Endothelial cell of umbilical vein (primary cell): ENCODE measurements at regions not wholly inside any gene's neighbourhood (a gene's known extent, or its start where the extent isn't known, plus 50 kb on each side); places are given as distances from the start of the nearest gene placed in this dataset.

Experiments
- BruUV-seq: library from RNA; stranded (reverse); fragments of 400-500 nt; replicated peaks from 2 replicates; lab custom pipeline; 2021; lab: Mats Ljungman, UMichigan
- CTCF ChIA-PET: fragments of 300-600, 350-600 bp; sonication (Branson Sonifier 250); formaldehyde crosslinking; loops from one replicate; lab custom pipeline; 2021; ENCODE audit warnings: antibody characterized with exemption, inconsistent platforms; lab: Charles Lee
- POLR2A ChIA-PET: fragments of 300-600, 350-600 bp; sonication (Branson Sonifier 250); formaldehyde crosslinking; loops from one replicate; lab custom pipeline; 2021; ENCODE audit warnings: antibody characterized with exemption, inconsistent platforms; lab: Charles Lee
- DNase-seq: peaks from one replicate; pipeline ENCODE4 v3.0.0-alpha.2; 2011; ENCODE audit warnings: low read depth, low spot score
- FAIRE-seq: peaks from 2 replicates; lab custom pipeline; 2011; peaks lifted over from hg19 to GRCh38; lab: Jason Lieb, UNC
- H2AFZ ChIP-seq: 2 replicates; pipeline ENCODE4 v1.6.0; 2012; ENCODE audit warnings: low read depth, low read length, control low read depth, inconsistent platforms
- H3K27ac ChIP-seq: 2 replicates; pipeline ENCODE4 v1.5.1; 2011; ENCODE audit warnings: low read depth, mild to moderate bottlenecking, control low read depth, low read length, moderate library complexity; ENCODE audit not compliant: insufficient read depth
- H3K27me3 ChIP-seq, 2 experiments: 2 replicates each; pipeline versions ENCODE4 v1.6.0 to v1.6.1; 2011; ENCODE audit warnings: low read length in 2 of 2, mixed read lengths in 1 of 2; ENCODE audit not compliant: control insufficient read depth in 2 of 2, insufficient read depth in 2 of 2
- H3K36me3 ChIP-seq, 2 experiments: 2 replicates in 1 of 2; 3 replicates in 1 of 2; pipeline ENCODE4 v1.5.1; 2011; ENCODE audit warnings: low read length in 2 of 2, mild to moderate bottlenecking in 1 of 2, moderate library complexity in 1 of 2; ENCODE audit not compliant: control insufficient read depth in 2 of 2, insufficient read depth in 2 of 2; ENCODE audit errors: extremely low read depth in 1 of 2
- H3K4me1 ChIP-seq: 3 replicates; pipeline ENCODE4 v1.5.1; 2011; ENCODE audit warnings: mild to moderate bottlenecking, low read length; ENCODE audit not compliant: control insufficient read depth, insufficient read depth; ENCODE audit errors: extremely low read depth
- H3K4me2 ChIP-seq: 2 replicates; pipeline ENCODE4 v1.6.1; 2011; ENCODE audit warnings: low read length, control low read depth, mixed read lengths; ENCODE audit not compliant: insufficient read depth
- H3K4me3 ChIP-seq, 3 experiments: fragments of 200-600 bp in 1 of 3; sonication (generic), shearing (Covaris generic) in 1 of 3; replicated peaks in 1 of 3; 2 replicates each; pipeline ENCODE4 v1.5.1; 2011 to 2016; ENCODE audit warnings: control low read depth in 3 of 3, low read length in 3 of 3, mild to moderate bottlenecking in 2 of 3, inconsistent platforms in 1 of 3, low read depth in 1 of 3, moderate library complexity in 1 of 3; ENCODE audit not compliant: insufficient read depth in 1 of 3
- H3K79me2 ChIP-seq: 2 replicates; pipeline ENCODE4 v1.6.0; 2012; ENCODE audit warnings: low read length, inconsistent platforms; ENCODE audit not compliant: control insufficient read depth, insufficient read depth
- H3K9ac ChIP-seq: replicated peaks from 2 replicates; pipeline ENCODE3; 2011; ENCODE audit warnings: low read length, control low read depth; ENCODE audit not compliant: insufficient read depth; ENCODE audit errors: extremely low read depth
- H3K9me1 ChIP-seq: replicated peaks from 3 replicates; pipeline ENCODE4 v1.6.0; 2011; ENCODE audit warnings: mild to moderate bottlenecking, low read length; ENCODE audit not compliant: control insufficient read depth, insufficient read depth; ENCODE audit errors: extremely low read depth
- H3K9me3 ChIP-seq: replicated peaks from 2 replicates; pipeline ENCODE4 v1.5.1; 2012; ENCODE audit warnings: low read length, inconsistent platforms; ENCODE audit not compliant: control insufficient read depth, insufficient read depth
- H4K20me1 ChIP-seq: replicated peaks from 2 replicates; pipeline ENCODE3; 2011; ENCODE audit warnings: mild to moderate bottlenecking, low read length; ENCODE audit not compliant: control insufficient read depth, insufficient read depth; ENCODE audit errors: extremely low read depth
- CTCF ChIP-seq, 2 donors: IDR thresholded peaks; 1 replicate in 1 of 2; 2 replicates in 1 of 2; pipeline ENCODE4 v1.5.1; 2011; ENCODE audit warnings: low read length in 2 of 2, mild to moderate bottlenecking in 2 of 2, moderate library complexity in 2 of 2, control low read depth in 1 of 2, inconsistent platforms in 1 of 2, low read depth in 1 of 2; ENCODE audit not compliant: insufficient read depth in 1 of 2; ENCODE audit errors: extremely low read depth in 1 of 2
- EZH2 ChIP-seq: IDR thresholded peaks from 2 replicates; pipeline ENCODE4 v1.6.1; 2012; ENCODE audit warnings: borderline replicate concordance, low read depth, mild to moderate bottlenecking, moderate library complexity, low read length, inconsistent platforms; ENCODE audit not compliant: severe bottlenecking
- FOS ChIP-seq: IDR thresholded peaks from 2 replicates; pipeline ENCODE4 v1.6.1; 2011; ENCODE audit warnings: mild to moderate bottlenecking, low read length, moderate library complexity, borderline replicate concordance; ENCODE audit not compliant: insufficient read depth
- GATA2 ChIP-seq: IDR thresholded peaks from 2 replicates; pipeline ENCODE4 v1.7.0; 2011; ENCODE audit warnings: low read depth, mild to moderate bottlenecking, moderate library complexity, mixed read lengths, low read length; ENCODE audit not compliant: insufficient read length, insufficient read depth
- JUN ChIP-seq: IDR thresholded peaks from 2 replicates; pipeline ENCODE4 v1.6.1; 2011; ENCODE audit warnings: borderline replicate concordance, low read depth; ENCODE audit not compliant: insufficient read length, insufficient read depth
- MAX ChIP-seq: IDR thresholded peaks from 2 replicates; pipeline ENCODE4 v1.6.1; 2011; ENCODE audit not compliant: insufficient read depth, insufficient read length
- MYC ChIP-seq: IDR thresholded peaks from one replicate; pipeline ENCODE4 v1.6.1; 2011; ENCODE audit warnings: mild to moderate bottlenecking, low read depth, low read length
- POLR2A ChIP-seq: IDR thresholded peaks from 2 replicates; pipeline ENCODE4 v1.6.1; 2012; ENCODE audit warnings: low read depth, mild to moderate bottlenecking, control low read depth, low read length
- POLR2AphosphoS5 ChIP-seq: IDR thresholded peaks from 2 replicates; pipeline ENCODE4 v1.6.1; 2012; ENCODE audit warnings: low read depth, mild to moderate bottlenecking, control low read depth, low read length, moderate library complexity; ENCODE audit not compliant: insufficient read depth
- dilution Hi-C: fragments of 300-500 bp; cut with MboI; formaldehyde crosslinking; loops from one replicate; pipeline ENCODE4 v1.15.0; 2019; ENCODE audit warnings: low sequenced_read_pairs; ENCODE audit not compliant: extremely low pct_ligation_motif_present
- intact Hi-C: fragments of 100-400 bp; cut with micrococcal nuclease; formaldehyde crosslinking; loops from one replicate; pipeline ENCODE4 v1.10.0; 2022

DNA sequence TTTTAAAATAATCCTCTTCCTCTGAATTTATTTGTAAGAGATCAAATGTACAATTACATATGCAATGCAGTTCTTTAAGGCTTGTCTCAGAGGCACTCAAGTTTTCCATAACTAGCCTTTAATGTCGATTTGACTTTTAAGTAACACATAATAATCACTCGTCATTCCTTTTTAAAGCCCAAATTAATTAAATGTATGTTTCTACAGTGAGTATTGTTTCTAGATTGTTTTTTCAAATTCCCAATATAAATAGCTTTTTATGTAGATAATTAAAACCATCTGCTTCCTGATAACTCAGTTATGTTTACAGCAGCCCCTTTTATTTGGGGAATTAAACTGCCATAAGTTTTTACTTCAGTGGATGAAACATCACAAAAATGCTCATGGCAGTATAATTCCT, 185.1 kb downstream of the ETNK1 start:
- intact Hi-C loops (no loop called here), dilution Hi-C loops (no loop called here)
- H3K79me2 ChIP-seq, result no peaks in the 10 kb centered on the region
- H3K4me2 ChIP-seq, result no peak overlapping the region
- H3K36me3 ChIP-seq, result no peaks in the 10 kb centered on the region
- H4K20me1 ChIP-seq, result no peaks in the 10 kb centered on the region
- ChIA-PET CTCF (interaction anchor here (1.0 kb wide), 1 partner anchor 19 kb away, joined by 3 read pairs; no protein-coding TSS in a partner anchor), POLR2A (no interaction called here)
- no peaks in the 10 kb centered on the region for H3K4me1 ChIP-seq
- TF ChIP-seq JUN, result no peak
- H2AFZ ChIP-seq, result no peak overlapping the region
- H3K9ac ChIP-seq, result no peak overlapping the region
- no peak overlapping the region for H3K27ac ChIP-seq
- no peak overlapping the region for H3K4me3 ChIP-seq
- DNase-seq (no peak), FAIRE-seq (no peak)
- no peaks in the 10 kb centered on the region for H3K27me3 ChIP-seq
- no peaks in the 10 kb centered on the region for H3K9me1 ChIP-seq
- no TSS peak for BruUV-seq
- no peaks in the 10 kb centered on the region for H3K9me3 ChIP-seq

DNA sequence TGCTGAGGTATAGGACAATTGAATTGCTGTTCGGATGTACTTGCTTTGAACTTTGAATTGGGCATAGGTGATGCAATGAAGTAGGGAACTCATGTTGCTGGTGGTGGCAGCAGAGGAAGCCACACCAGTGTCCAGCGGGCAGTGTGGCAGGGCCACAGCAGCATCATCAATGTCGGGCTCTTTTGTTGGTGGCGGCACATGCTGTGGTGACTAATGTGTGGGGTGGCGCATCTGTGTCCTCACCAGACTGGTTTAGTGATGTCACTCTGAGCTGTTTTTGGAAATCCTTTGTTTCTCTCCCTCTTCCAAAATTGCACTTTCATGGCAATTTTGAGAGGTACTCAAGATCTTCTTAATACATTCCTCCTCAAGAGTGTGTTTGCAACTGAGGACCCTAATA, 187.6 kb downstream of the ETNK1 start:
- Histone ChIP-seq H4K20me1 (no peaks in the 10 kb centered on the region), H3K4me1 (no peaks in the 10 kb centered on the region), H3K27ac (no peak overlapping the region), H3K79me2 (no peaks in the 10 kb centered on the region), H3K9me3 (no peaks in the 10 kb centered on the region), H3K9ac (no peak overlapping the region), H3K36me3 (no peaks in the 10 kb centered on the region), H3K27me3 (no peaks in the 10 kb centered on the region), H3K9me1 (no peaks in the 10 kb centered on the region), H3K4me2 (no peak overlapping the region), H2AFZ (no peak overlapping the region), H3K4me3 (no peak overlapping the region)
- POLR2A ChIA-PET, result no interaction called here
- dilution Hi-C loops, result no loop called here
- BruUV-seq, result no TSS peak
- intact Hi-C loops, result no loop called here
- no peak for DNase-seq
- CTCF ChIA-PET, result no interaction called here
- FAIRE-seq, result no peak
- TF ChIP-seq CTCF (IDR thresholded peaks at IDR 0.05; ENCODE audit: extremely low read depth in 1 of 2, insufficient read depth in 1 of 2, low read depth in 1 of 2, low read length in 2 of 2) (no peak), MAX (no peak), GATA2 (no peak), POLR2AphosphoS5 (no peak), POLR2A (no peak), FOS (no peak), MYC (no peak), JUN (no peak), EZH2 (no peak)
